HepG2 (cell line): ENCODE measurements at regions not wholly inside any gene's neighbourhood (a gene's known extent, or its start where the extent isn't known, plus 50 kb on each side); places are given as distances from the start of the nearest gene placed in this dataset.

Experiments used
- ATAC-seq: fragments of 200-7000 bp; cut with Tn5 transposase; 3 replicates; pipeline ENCODE4 v1.9.1; 2020; ENCODE audit warnings: mild to moderate bottlenecking, moderate library complexity
- BruUV-seq: library from RNA; stranded (reverse); fragments of 400-500 nt; replicated peaks from 2 replicates; lab custom pipeline; 2021; lab: Mats Ljungman, UMichigan
- CTCF ChIA-PET: fragments of 300-600 bp; formaldehyde crosslinking; extraction: SDS; loops from one replicate; lab custom pipeline; 2021; ENCODE audit warnings: low total read pairs, inconsistent platforms, low intra/inter-chr PET ratio; lab: Yijun Ruan, JAX
- POLR2A ChIA-PET: fragments of 350-600 bp; sonication (Branson Sonifier 250); formaldehyde crosslinking; loops from one replicate; lab custom pipeline; 2020; ENCODE audit warnings: antibody characterized with exemption, inconsistent platforms; lab: Yijun Ruan, JAX
- DNase-seq: peaks from one replicate; pipeline ENCODE4 v3.0.0-alpha.2; 2015; ENCODE audit warnings: low spot score
- FAIRE-seq: peaks from 3 replicates; lab custom pipeline; 2011; peaks lifted over from hg19 to GRCh38; lab: Jason Lieb, UNC
- H2AFZ ChIP-seq: one replicate; pipeline ENCODE4 v1.6.1; 2011; ENCODE audit warnings: low read length, inconsistent platforms
- H3K27ac ChIP-seq: fragments of 300-600 bp; 3 replicates; pipeline ENCODE4 v1.8.0; 2011; ENCODE audit warnings: mixed run types, mild to moderate bottlenecking, mixed read lengths, low read length, inconsistent platforms; ENCODE audit not compliant: insufficient read depth; ENCODE audit errors: extremely low read length
- H3K27me3 ChIP-seq, 2 experiments: fragments of 200-600 bp in 1 of 2; 2 replicates in 1 of 2; 3 replicates in 1 of 2; pipeline versions ENCODE4 v1.6.0 to v1.8.0; 2011; ENCODE audit warnings: low read length in 2 of 2, mild to moderate bottlenecking in 2 of 2, moderate library complexity in 2 of 2, inconsistent platforms in 1 of 2; ENCODE audit not compliant: insufficient read depth in 2 of 2, control insufficient read depth in 1 of 2
- H3K36me3 ChIP-seq, 2 experiments: fragments of 200-600 bp in 1 of 2; replicated peaks in 1 of 2; 2 replicates in 1 of 2; 3 replicates in 1 of 2; pipeline versions ENCODE4 v1.5.1 to v1.8.0; 2011; ENCODE audit warnings: low read length in 2 of 2, inconsistent platforms in 1 of 2; ENCODE audit not compliant: insufficient read depth in 2 of 2, control insufficient read depth in 1 of 2
- H3K4me1 ChIP-seq: 2 replicates; pipeline ENCODE4 v1.5.1; 2012; ENCODE audit warnings: low read length, inconsistent platforms; ENCODE audit not compliant: insufficient read depth
- H3K4me2 ChIP-seq: 2 replicates; pipeline ENCODE4 v1.6.0; 2011; ENCODE audit warnings: low read depth, low read length, inconsistent platforms
- H3K4me3 ChIP-seq, 3 experiments: fragments of 200-600 bp in 1 of 3; sonication (generic), shearing (Covaris generic) in 1 of 3; replicated peaks in 1 of 3; 2 replicates each; pipeline ENCODE4 v1.5.1; 2011 to 2016; ENCODE audit warnings: low read length in 3 of 3, inconsistent platforms in 2 of 3, low read depth in 2 of 3, mild to moderate bottlenecking in 2 of 3, control low read depth in 1 of 3, mixed read lengths in 1 of 3; ENCODE audit not compliant: insufficient read depth in 1 of 3
- H3K79me2 ChIP-seq: one replicate; pipeline ENCODE4 v1.6.1; 2011; ENCODE audit warnings: low read length, inconsistent platforms; ENCODE audit not compliant: insufficient read depth
- H3K9ac ChIP-seq: 2 replicates; pipeline ENCODE4 v1.6.0; 2011; ENCODE audit warnings: mild to moderate bottlenecking, low read depth, low read length, inconsistent platforms; ENCODE audit not compliant: insufficient read depth
- H3K9me3 ChIP-seq: 2 replicates; pipeline ENCODE4 v1.5.1; 2012; ENCODE audit warnings: mild to moderate bottlenecking, low read length
- H4K20me1 ChIP-seq: 2 replicates; pipeline ENCODE4 v1.6.0; 2011; ENCODE audit warnings: inconsistent platforms, mild to moderate bottlenecking, low read length, moderate library complexity; ENCODE audit not compliant: insufficient read depth
- BCL6 ChIP-seq: IDR thresholded peaks from 2 replicates; pipeline ENCODE4 v1.6.1; 2016; ENCODE audit warnings: missing genetic modification reagents, missing compliant biosample characterization
- BRD4 ChIP-seq: sonication (generic); formaldehyde crosslinking; IDR thresholded peaks from 2 replicates; pipeline ENCODE4 v1.4.0; 2020; ENCODE audit warnings: missing genetic modification reagents
- CAMTA2 ChIP-seq: sonication (generic); formaldehyde crosslinking; IDR thresholded peaks from 2 replicates; pipeline ENCODE4 v1.4.0; 2020; ENCODE audit warnings: mild to moderate bottlenecking, missing genetic modification reagents, borderline replicate concordance
- HNRNPUL1 ChIP-seq: fragments of 200-400 bp; formaldehyde crosslinking; IDR thresholded peaks from 2 replicates; pipeline ENCODE4 v1.6.1; 2017; ENCODE audit warnings: low read depth, mild to moderate bottlenecking, low read length, moderate library complexity
- IRF1 ChIP-seq: sonication (generic); formaldehyde crosslinking; IDR thresholded peaks from 2 replicates; pipeline ENCODE4 v1.4.0; 2020; ENCODE audit warnings: low read depth, mild to moderate bottlenecking, missing genetic modification reagents
- ISX ChIP-seq: sonication (generic); formaldehyde crosslinking; conservative IDR thresholded peaks from 2 replicates; pipeline ENCODE4 v1.5.0; 2020; ENCODE audit warnings: missing genetic modification reagents
- KMT2B ChIP-seq: IDR thresholded peaks from 2 replicates; pipeline ENCODE4 v1.6.1; 2016; ENCODE audit warnings: missing genetic modification reagents, missing compliant biosample characterization
- NCOR1 ChIP-seq: fragments of 200-600 bp; sonication (generic); IDR thresholded peaks from 2 replicates; pipeline ENCODE4 v1.7.0; 2017; ENCODE audit warnings: antibody characterized with exemption, low read length, borderline replicate concordance
- NFKB2 ChIP-seq: sonication (generic); formaldehyde crosslinking; IDR thresholded peaks from 2 replicates; pipeline ENCODE4 v1.4.0; 2020; ENCODE audit warnings: missing genetic modification reagents, borderline replicate concordance
- THAP11 ChIP-seq: IDR thresholded peaks from 2 replicates; pipeline ENCODE4 v1.6.1; 2016; ENCODE audit warnings: missing biosample characterization, missing genetic modification reagents
- ZBTB33 ChIP-seq: sonication (generic); formaldehyde crosslinking; IDR thresholded peaks from 2 replicates; pipeline ENCODE4 v1.4.0; 2020; ENCODE audit warnings: missing genetic modification reagents
- ZNF180 ChIP-seq: sonication (generic); formaldehyde crosslinking; IDR thresholded peaks from 2 replicates; pipeline ENCODE4 v1.4.0; 2020; ENCODE audit warnings: low read depth, missing genetic modification reagents, borderline replicate concordance
- ZNF513 ChIP-seq: sonication (generic); formaldehyde crosslinking; conservative IDR thresholded peaks from 2 replicates; pipeline ENCODE4 v1.5.0; 2020; ENCODE audit warnings: missing genetic modification reagents
- ZNF558 ChIP-seq: sonication (generic); formaldehyde crosslinking; IDR thresholded peaks from 2 replicates; pipeline ENCODE4 v1.9.0; 2022; ENCODE audit warnings: mild to moderate bottlenecking, missing genetic modification reagents, borderline replicate concordance
- ZNF574 ChIP-seq: sonication (generic); formaldehyde crosslinking; IDR thresholded peaks from 2 replicates; pipeline ENCODE4 v1.4.0; 2020; ENCODE audit warnings: missing genetic modification reagents
- ZNF660 ChIP-seq: sonication (generic); formaldehyde crosslinking; IDR thresholded peaks from 2 replicates; pipeline ENCODE4 v1.5.1; 2020; ENCODE audit warnings: mild to moderate bottlenecking, low read depth, missing genetic modification reagents, borderline replicate concordance
- ZNF7 ChIP-seq: IDR thresholded peaks from 2 replicates; pipeline ENCODE4 v1.6.1; 2016; ENCODE audit warnings: missing biosample characterization, missing genetic modification reagents
- ZNF782 ChIP-seq: sonication (generic); formaldehyde crosslinking; IDR thresholded peaks from 2 replicates; pipeline ENCODE4 v1.4.0; 2020; ENCODE audit warnings: missing genetic modification reagents, mild to moderate bottlenecking, borderline replicate concordance
- ZSCAN12 ChIP-seq: sonication (generic); formaldehyde crosslinking; IDR thresholded peaks from 2 replicates; pipeline ENCODE4 v1.9.0; 2021; ENCODE audit warnings: mild to moderate bottlenecking, missing genetic modification reagents
- WGBS: methylation state at CpG from one replicate; pipeline ENCODE4 v1.1.6; 2017; ENCODE audit warnings: low lambda C conversion rate; 5-methylcytosine and 5-hydroxymethylcytosine counted together
- in situ Hi-C: cut with HindIII; loops from 2 replicates; pipeline ENCODE4 v1.10.0; 2017; ENCODE audit warnings: low pct_unique_long_range_greater_than_20kb; ENCODE audit not compliant: extremely low pct_ligation_motif_present
- intact Hi-C: fragments of 100-400 bp; cut with micrococcal nuclease; formaldehyde crosslinking; loops from one replicate; pipeline ENCODE4 v1.10.0; 2022; ENCODE audit not compliant: unreplicated experiment

GRCh38 chr2:122255924-122256323, 500.5 kb downstream of the TSN start (continued):
- no peak for TF ChIP-seq ZNF513 (CRISPR knock-in tag)
- no peak for TF ChIP-seq BRD4 (CRISPR knock-in tag)
- no peak for TF ChIP-seq THAP11 (CRISPR knock-in tag)
- no peak for TF ChIP-seq ZSCAN12 (CRISPR knock-in tag)

GRCh38 chr2:122261911-122262310, 506.5 kb downstream of the TSN start:
- WGBS = 23% methylated on average over 2 of the region's 2 CpGs
- no peaks in the 10 kb centered on the region for H3K9me3 ChIP-seq
- POLR2A ChIA-PET = no interaction called here
- DNase-seq (no peak), FAIRE-seq (no peak), ATAC-seq (no peak)
- H4K20me1 ChIP-seq = no peaks in the 10 kb centered on the region
- in situ Hi-C loops = no loop called here
- intact Hi-C loops = no loop called here
- H2AFZ ChIP-seq = no peak overlapping the region
- no peaks in the 10 kb centered on the region for H3K36me3 ChIP-seq
- no peak overlapping the region for H3K9ac ChIP-seq
- CTCF ChIA-PET = no interaction called here
- H3K79me2 ChIP-seq = no peaks in the 10 kb centered on the region
- no peak overlapping the region for H3K4me3 ChIP-seq
- H3K27ac ChIP-seq = no peak overlapping the region
- no peaks in the 10 kb centered on the region for H3K4me1 ChIP-seq
- BruUV-seq = no TSS peak
- no peak overlapping the region for H3K4me2 ChIP-seq
- H3K27me3 ChIP-seq = no peaks in the 10 kb centered on the region
- TF ChIP-seq ZNF7 (CRISPR knock-in tag) (no peak), ZNF558 (CRISPR knock-in tag) (no peak), ZNF574 (CRISPR knock-in tag) (no peak), HNRNPUL1 (no peak), CAMTA2 (no peak), ISX (no peak), ZNF782 (CRISPR knock-in tag) (no peak), IRF1 (CRISPR knock-in tag) (no peak), ZBTB33 (CRISPR knock-in tag) (no peak), BCL6 (CRISPR knock-in tag) (no peak), ZNF180 (CRISPR knock-in tag) (no peak), KMT2B (CRISPR knock-in tag) (no peak), NFKB2 (CRISPR knock-in tag) (no peak), NCOR1 (no peak), ZNF660 (no peak)
